ENCODE measurements at regions not wholly inside any gene's neighbourhood (a gene's known extent, or its start where the extent isn't known, plus 50 kb on each side); places are given as distances from the start of the nearest gene placed in this dataset.

GRCh38 chr16:79899716-79900115 lies 299.2 kb upstream of the MAF start:
- TF ChIP-seq, protein P1, sequence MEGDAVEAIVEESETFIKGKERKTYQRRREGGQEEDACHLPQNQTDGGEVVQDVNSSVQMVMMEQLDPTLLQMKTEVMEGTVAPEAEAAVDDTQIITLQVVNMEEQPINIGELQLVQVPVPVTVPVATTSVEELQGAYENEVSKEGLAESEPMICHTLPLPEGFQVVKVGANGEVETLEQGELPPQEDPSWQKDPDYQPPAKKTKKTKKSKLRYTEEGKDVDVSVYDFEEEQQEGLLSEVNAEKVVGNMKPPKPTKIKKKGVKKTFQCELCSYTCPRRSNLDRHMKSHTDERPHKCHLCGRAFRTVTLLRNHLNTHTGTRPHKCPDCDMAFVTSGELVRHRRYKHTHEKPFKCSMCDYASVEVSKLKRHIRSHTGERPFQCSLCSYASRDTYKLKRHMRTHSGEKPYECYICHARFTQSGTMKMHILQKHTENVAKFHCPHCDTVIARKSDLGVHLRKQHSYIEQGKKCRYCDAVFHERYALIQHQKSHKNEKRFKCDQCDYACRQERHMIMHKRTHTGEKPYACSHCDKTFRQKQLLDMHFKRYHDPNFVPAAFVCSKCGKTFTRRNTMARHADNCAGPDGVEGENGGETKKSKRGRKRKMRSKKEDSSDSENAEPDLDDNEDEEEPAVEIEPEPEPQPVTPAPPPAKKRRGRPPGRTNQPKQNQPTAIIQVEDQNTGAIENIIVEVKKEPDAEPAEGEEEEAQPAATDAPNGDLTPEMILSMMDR (conservative IDR thresholded peaks at IDR 0.05) = no peak
- no peak for TF ChIP-seq EZH2 (IDR thresholded peaks at IDR 0.05; ENCODE audit: low read depth)

All from PC-9 (cell line).